ENCODE measurements at regions not wholly inside any gene's neighbourhood (a gene's known extent, or its start where the extent isn't known, plus 50 kb on each side); places are given as distances from the start of the nearest gene placed in this dataset.

- Histone ChIP-seq H3K27ac (no peak overlapping the region), H3K9me3 (replicated peaks) (no peaks in the 10 kb centered on the region), H3K36me3 (no peaks in the 10 kb centered on the region), H3K4me1 (replicated peaks) (no peaks in the 10 kb centered on the region), H3K27me3 (replicated peaks) (no peaks in the 10 kb centered on the region), H3K4me3 (no peak overlapping the region)
- no peak for DNase-seq (ENCODE audit: low read depth in 1 of 2, low spot score in 2 of 2)
Measured at GRCh38 chr6:144639654-144640053, 354.5 kb downstream of the UTRN start.

- no peaks in the 10 kb centered on the region for H3K27me3 ChIP-seq (replicated peaks)
- H3K9me3 ChIP-seq (replicated peaks): no peaks in the 10 kb centered on the region
- H3K4me3 ChIP-seq: no peak overlapping the region
- DNase-seq (ENCODE audit: low read depth in 1 of 2, low spot score in 2 of 2): no peak
- no peak overlapping the region for H3K27ac ChIP-seq
- H3K36me3 ChIP-seq: no peaks in the 10 kb centered on the region
- no peaks in the 10 kb centered on the region for H3K4me1 ChIP-seq (replicated peaks)
Measured at GRCh38 chr6:144641286-144641685, 356.2 kb downstream of the UTRN start.

- Histone ChIP-seq H3K27ac (no peak overlapping the region), H3K4me1 (replicated peaks) (no peaks in the 10 kb centered on the region), H3K36me3 (no peaks in the 10 kb centered on the region), H3K4me3 (no peak overlapping the region), H3K27me3 (replicated peaks) (no peaks in the 10 kb centered on the region), H3K9me3 (replicated peaks) (no peaks in the 10 kb centered on the region)
- no peak for DNase-seq (ENCODE audit: low read depth in 1 of 2, low spot score in 2 of 2)
Measured at GRCh38 chr6:144644776-144645175, 359.6 kb downstream of the UTRN start.

- H3K9me3 ChIP-seq (replicated peaks): no peaks in the 10 kb centered on the region
- H3K4me3 ChIP-seq: no peak overlapping the region
- H3K4me1 ChIP-seq (replicated peaks): no peaks in the 10 kb centered on the region
- H3K27ac ChIP-seq: no peak overlapping the region
- no peak for DNase-seq (ENCODE audit: low read depth in 1 of 2, low spot score in 2 of 2)
- H3K27me3 ChIP-seq (replicated peaks): no peaks in the 10 kb centered on the region
- H3K36me3 ChIP-seq: no peaks in the 10 kb centered on the region
Measured at GRCh38 chr6:144646093-144647056, 361.2 kb downstream of the UTRN start.

- no peaks in the 10 kb centered on the region for H3K4me1 ChIP-seq (replicated peaks)
- H3K27me3 ChIP-seq (replicated peaks): no peaks in the 10 kb centered on the region
- DNase-seq (ENCODE audit: low read depth in 1 of 2, low spot score in 2 of 2): no peak
- no peaks in the 10 kb centered on the region for H3K9me3 ChIP-seq (replicated peaks)
- no peak overlapping the region for H3K4me3 ChIP-seq
- no peaks in the 10 kb centered on the region for H3K36me3 ChIP-seq
- no peak overlapping the region for H3K27ac ChIP-seq
Measured at GRCh38 chr6:144647406-144647964, 362.4 kb downstream of the UTRN start.

GRCh38 chr6:144647971-144648651 is 363.0 kb downstream of the UTRN start:
- no peaks in the 10 kb centered on the region for H3K27me3 ChIP-seq (replicated peaks)
- no peak overlapping the region for H3K4me3 ChIP-seq
- H3K9me3 ChIP-seq (replicated peaks): no peaks in the 10 kb centered on the region
- DNase-seq (ENCODE audit: low read depth in 1 of 2, low spot score in 2 of 2): no peak
- no peaks in the 10 kb centered on the region for H3K36me3 ChIP-seq
- H3K4me1 ChIP-seq (replicated peaks): no peaks in the 10 kb centered on the region
- H3K27ac ChIP-seq: no peak overlapping the region

- no peak for DNase-seq (ENCODE audit: low read depth in 1 of 2, low spot score in 2 of 2)
- no peak overlapping the region for H3K27ac ChIP-seq
- H3K36me3 ChIP-seq: no peaks in the 10 kb centered on the region
- no peaks in the 10 kb centered on the region for H3K27me3 ChIP-seq (replicated peaks)
- H3K4me3 ChIP-seq: no peak overlapping the region
- no peaks in the 10 kb centered on the region for H3K4me1 ChIP-seq (replicated peaks)
- no peaks in the 10 kb centered on the region for H3K9me3 ChIP-seq (replicated peaks)
Measured at GRCh38 chr6:144649085-144649484, 363.9 kb downstream of the UTRN start.

- Histone ChIP-seq H3K27me3 (replicated peaks) (no peaks in the 10 kb centered on the region), H3K9me3 (replicated peaks) (no peaks in the 10 kb centered on the region), H3K36me3 (no peaks in the 10 kb centered on the region), H3K4me3 (no peak overlapping the region), H3K27ac (no peak overlapping the region), H3K4me1 (replicated peaks) (peaks cover 9% of the 10 kb centered on the region)
- DNase-seq (ENCODE audit: low read depth in 1 of 2, low spot score in 2 of 2): no peak
Measured at GRCh38 chr6:144651234-144651633, 366.1 kb downstream of the UTRN start.

GRCh38 chr6:144652292-144652891 is 367.3 kb downstream of the UTRN start:
- H3K27ac ChIP-seq: no peak overlapping the region
- no peak for DNase-seq (ENCODE audit: low read depth in 1 of 2, low spot score in 2 of 2)
- H3K4me1 ChIP-seq (replicated peaks): peaks cover 17% of the 10 kb centered on the region
- H3K4me3 ChIP-seq: no peak overlapping the region
- no peaks in the 10 kb centered on the region for H3K9me3 ChIP-seq (replicated peaks)
- H3K36me3 ChIP-seq: no peaks in the 10 kb centered on the region
- H3K27me3 ChIP-seq (replicated peaks): no peaks in the 10 kb centered on the region

GRCh38 chr6:144653885-144654505 is 368.9 kb downstream of the UTRN start:
- H3K36me3 ChIP-seq: no peaks in the 10 kb centered on the region
- no peaks in the 10 kb centered on the region for H3K9me3 ChIP-seq (replicated peaks)
- peaks cover 30% of the 10 kb centered on the region for H3K4me1 ChIP-seq (replicated peaks)
- DNase-seq (ENCODE audit: low read depth in 1 of 2, low spot score in 2 of 2): no peak
- H3K27me3 ChIP-seq (replicated peaks): no peaks in the 10 kb centered on the region
- H3K4me3 ChIP-seq: no peak overlapping the region
- H3K27ac ChIP-seq: no peak overlapping the region

- DNase-seq (ENCODE audit: low read depth in 1 of 2, low spot score in 2 of 2): no peak
- Histone ChIP-seq H3K9me3 (replicated peaks) (no peaks in the 10 kb centered on the region), H3K27ac (no peak overlapping the region), H3K4me3 (no peak overlapping the region), H3K36me3 (no peaks in the 10 kb centered on the region), H3K27me3 (replicated peaks) (no peaks in the 10 kb centered on the region), H3K4me1 (replicated peaks) (peaks cover 35% of the 10 kb centered on the region)
Measured at GRCh38 chr6:144654506-144654905, 369.4 kb downstream of the UTRN start.

- H3K9me3 ChIP-seq (replicated peaks): no peaks in the 10 kb centered on the region
- H3K36me3 ChIP-seq: no peaks in the 10 kb centered on the region
- no peak for DNase-seq (ENCODE audit: low read depth in 1 of 2, low spot score in 2 of 2)
- no peak overlapping the region for H3K27ac ChIP-seq
- H3K4me3 ChIP-seq: no peak overlapping the region
- H3K4me1 ChIP-seq (replicated peaks): peaks cover 44% of the 10 kb centered on the region
- H3K27me3 ChIP-seq (replicated peaks): no peaks in the 10 kb centered on the region
Measured at GRCh38 chr6:144655376-144655775, 370.2 kb downstream of the UTRN start.

GRCh38 chr6:144657691-144658090 is 372.6 kb downstream of the UTRN start:
- no peaks in the 10 kb centered on the region for H3K36me3 ChIP-seq
- H3K9me3 ChIP-seq (replicated peaks): no peaks in the 10 kb centered on the region
- H3K4me1 ChIP-seq (replicated peaks): peaks cover 64% of the 10 kb centered on the region
- H3K4me3 ChIP-seq: no peak overlapping the region
- no peak overlapping the region for H3K27ac ChIP-seq
- DNase-seq (ENCODE audit: low read depth in 1 of 2, low spot score in 2 of 2): peak; percentile 96 to 99
- H3K27me3 ChIP-seq (replicated peaks): no peaks in the 10 kb centered on the region

All from SJSA1 (cell line).